Fibroblast of skin of right biceps (primary cell): ENCODE measurements at regions not wholly inside any gene's neighbourhood (a gene's known extent, or its start where the extent isn't known, plus 50 kb on each side); places are given as distances from the start of the nearest gene placed in this dataset.
A peak's percentile ranks its signal among the peaks of the same experiment; 100 is the strongest.

ENCODE experiments used
- DNase-seq: peaks from one replicate; pipeline ENCODE4 v3.0.0-alpha.2; 2013

DNA sequence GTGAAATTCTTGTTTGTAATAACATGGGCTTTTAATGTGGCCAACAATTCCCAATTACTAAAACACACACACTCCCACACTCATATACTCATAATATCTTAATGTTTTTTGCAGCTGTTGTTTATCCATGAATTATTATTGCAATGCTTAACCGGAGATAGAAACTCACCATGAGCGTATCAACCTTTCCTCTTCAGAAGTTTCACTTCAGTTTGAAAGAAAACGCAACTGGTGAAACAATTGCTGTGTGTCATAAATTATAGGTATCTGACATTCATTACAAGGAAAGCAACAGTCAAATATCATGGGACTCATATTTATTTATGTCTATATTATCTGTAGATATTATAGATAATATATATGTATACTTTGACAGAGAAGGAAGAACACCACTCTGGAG lies 104.1 kb downstream of the HDGFL1 start:
- DNase-seq = no peak

- no peak for DNase-seq
These were observed 111.6 kb downstream of the HDGFL1 start for GRCh38 chr6:22680950-22681349.

GRCh38 chr6:22681761-22682160 lies 112.4 kb downstream of the HDGFL1 start:
- DNase-seq = no peak

GRCh38 chr6:22682979-22683378 lies 113.6 kb downstream of the HDGFL1 start:
- DNase-seq = no peak

GRCh38 chr6:22690446-22690845 lies 121.1 kb downstream of the HDGFL1 start:
- DNase-seq = no peak

DNA sequence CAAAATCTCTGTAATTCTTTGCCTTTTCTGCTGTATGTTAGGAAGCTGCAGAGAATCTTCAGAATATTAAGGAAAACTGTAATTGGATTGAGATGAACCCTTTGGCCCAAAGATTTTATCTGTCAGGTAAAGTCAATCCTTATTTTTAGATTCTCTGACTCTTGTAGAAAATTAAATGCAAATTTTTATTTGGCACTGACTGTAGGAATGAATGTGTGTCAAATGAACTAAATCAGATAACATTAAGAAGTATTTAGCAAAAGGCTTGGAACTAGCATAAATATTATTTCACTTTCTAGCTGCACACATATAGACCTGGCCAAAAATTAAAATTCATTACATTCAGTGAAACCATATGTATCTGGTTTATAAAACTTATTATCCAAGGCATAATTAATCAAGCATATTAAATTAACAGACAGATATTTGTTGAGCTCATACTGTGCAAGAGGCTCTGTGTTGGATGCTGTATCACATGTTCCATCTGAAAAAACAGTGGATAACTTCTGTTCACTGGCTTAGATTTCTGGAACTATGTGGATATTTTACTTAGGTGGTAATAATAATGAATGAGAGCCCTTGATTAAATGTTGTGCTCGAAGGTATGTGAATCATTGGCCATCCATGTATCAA lies 124.8 kb downstream of the HDGFL1 start:
- no peak for DNase-seq

GRCh38 chr6:22696481-22696880 lies 127.1 kb downstream of the HDGFL1 start:
- DNase-seq = no peak

DNA sequence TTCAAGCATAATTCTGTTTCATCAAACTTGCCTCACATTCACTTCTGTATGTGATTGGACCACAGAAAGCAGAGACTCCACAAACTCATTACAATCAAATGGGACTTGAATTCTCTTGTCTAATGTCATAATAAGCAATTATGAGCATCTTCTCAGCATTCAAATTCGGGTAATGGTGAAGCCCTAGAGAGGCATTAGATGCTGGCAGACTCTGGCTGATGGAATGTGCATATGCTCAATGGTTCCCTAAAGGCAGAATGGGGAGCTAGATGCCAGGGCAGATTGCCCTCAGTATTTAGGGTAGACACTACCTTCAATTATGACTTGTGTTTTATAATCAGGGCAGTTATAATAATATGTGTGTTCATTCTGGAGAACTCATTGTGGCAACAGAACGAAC lies 127.9 kb downstream of the HDGFL1 start:
- DNase-seq = no peak

- no peak for DNase-seq
These were observed 129.8 kb downstream of the HDGFL1 start for GRCh38 chr6:22699151-22699550.

DNA sequence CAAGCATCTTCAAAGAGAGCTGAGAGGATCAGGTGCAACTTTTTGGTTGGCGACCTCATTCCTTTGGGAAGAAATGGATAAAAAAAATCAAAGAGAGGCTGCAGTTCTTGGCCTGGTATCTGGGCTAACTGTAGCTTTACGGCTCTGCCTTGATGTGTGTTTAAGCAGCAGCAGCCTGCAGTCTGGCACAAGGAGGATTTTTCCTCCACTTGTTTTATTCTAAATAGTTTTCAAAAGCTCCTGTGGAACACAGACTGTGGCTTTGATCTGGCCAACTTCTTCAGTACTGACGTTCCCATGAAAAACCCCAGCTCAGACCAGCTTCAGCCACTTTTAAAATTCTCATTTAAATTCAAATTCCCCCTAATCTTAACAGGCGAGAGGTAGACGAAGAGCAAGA lies 137.3 kb downstream of the HDGFL1 start:
- no peak for DNase-seq

GRCh38 chr6:22708469-22708868 lies 139.1 kb downstream of the HDGFL1 start:
- DNase-seq = no peak

- no peak for DNase-seq
These were observed 140.4 kb downstream of the HDGFL1 start for GRCh38 chr6:22709803-22710202.

GRCh38 chr6:22716721-22717120 lies 147.4 kb downstream of the HDGFL1 start:
- no peak for DNase-seq

DNA sequence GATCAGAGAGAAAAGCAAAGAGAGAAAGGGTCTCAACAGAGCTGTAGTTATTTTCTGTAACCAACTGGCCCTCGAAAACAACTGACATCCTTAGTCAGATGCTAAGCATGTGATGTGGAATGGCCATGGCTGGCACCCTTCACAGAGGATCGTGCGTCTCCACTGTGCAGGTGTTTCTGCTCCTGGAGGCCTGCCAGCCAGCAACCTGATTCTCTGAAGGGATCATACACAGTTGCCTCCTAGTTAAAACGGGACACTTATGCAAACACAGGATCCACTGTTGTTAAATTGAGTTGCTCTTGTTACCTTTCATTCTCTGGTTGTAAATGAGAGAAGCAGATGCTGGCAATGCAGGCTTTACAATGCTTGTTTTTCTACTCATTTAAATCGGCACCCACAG lies 148.5 kb downstream of the HDGFL1 start:
- DNase-seq = no peak

DNA sequence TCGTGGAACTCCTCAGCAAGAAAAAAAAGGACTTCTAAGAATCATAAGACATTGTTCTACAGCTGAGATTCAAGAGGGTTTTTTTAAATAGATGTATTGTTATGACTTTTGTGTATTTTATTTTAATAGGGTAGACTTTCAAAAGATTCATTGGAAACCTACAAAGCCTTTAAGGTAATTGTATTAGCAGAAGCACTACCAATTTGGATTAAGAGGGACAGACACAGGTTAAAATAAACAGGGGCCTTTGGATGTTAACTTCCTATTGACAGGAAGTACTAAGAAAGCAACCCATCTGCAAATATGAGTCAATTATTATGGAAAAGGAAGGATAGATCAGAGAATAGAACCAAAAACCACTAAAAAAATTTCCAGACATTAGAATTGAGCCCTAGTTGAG lies 153.5 kb downstream of the HDGFL1 start:
- DNase-seq = no peak

- no peak for DNase-seq
These were observed 157.6 kb downstream of the HDGFL1 start for GRCh38 chr6:22726966-22727365.

- no peak for DNase-seq
These were observed 158.3 kb downstream of the HDGFL1 start for GRCh38 chr6:22727710-22728109.

DNA sequence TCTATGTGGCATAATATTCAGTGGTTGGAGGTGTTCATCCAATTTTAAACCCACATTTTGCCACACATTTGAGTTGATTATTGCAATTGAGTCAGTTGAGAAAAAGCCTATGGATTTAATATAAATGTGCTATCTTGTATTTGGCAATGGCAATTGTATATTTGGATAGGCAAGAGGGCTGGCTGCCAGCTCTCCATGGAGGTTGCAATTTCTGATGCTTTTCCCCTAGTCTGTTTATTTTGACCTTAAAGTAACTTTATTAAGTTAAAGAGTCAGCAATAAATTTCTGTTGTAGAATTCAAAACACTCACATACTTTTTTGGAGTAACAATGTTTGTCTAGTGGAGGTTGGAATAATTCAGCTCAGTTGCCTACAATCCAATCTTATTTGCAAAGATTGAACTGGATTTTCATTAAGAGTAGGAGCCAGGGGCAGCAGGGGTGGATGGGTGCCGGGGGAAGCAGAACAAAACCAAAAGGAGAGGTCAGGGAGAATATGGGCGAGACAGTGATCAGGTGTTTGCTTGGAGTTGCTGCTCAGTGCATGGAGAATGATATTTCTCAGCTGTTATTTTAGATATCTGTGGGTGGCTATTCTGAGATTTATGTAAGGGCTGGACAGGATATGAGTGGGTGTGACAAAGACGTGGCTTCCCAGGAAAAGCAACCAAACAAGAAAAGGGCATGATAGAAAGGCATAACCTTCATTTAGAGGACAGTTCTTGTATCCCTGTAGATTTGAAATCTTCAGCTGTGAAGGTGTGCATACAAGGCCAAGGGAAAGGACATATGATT lies 163.0 kb downstream of the HDGFL1 start:
- no peak for DNase-seq

DNA sequence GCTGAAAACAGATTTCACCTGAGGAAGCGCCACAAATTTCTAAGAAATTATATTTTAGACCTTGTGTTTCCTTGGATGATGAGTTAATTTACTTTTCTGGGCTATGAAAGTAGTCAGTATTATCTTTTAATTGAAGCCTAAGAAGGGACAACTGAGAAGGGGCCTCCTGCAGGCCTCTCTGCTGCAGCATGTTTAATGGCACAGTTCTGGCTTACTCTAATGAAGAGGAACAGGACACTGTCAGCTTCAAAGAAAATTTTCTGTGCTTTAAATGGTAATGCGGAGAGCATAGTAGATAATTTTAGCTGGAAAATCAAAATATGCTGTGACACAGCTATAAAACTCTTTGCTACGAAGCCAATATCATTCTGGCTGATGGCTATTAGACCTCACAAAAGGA lies 167.4 kb downstream of the HDGFL1 start:
- DNase-seq = no peak

DNA sequence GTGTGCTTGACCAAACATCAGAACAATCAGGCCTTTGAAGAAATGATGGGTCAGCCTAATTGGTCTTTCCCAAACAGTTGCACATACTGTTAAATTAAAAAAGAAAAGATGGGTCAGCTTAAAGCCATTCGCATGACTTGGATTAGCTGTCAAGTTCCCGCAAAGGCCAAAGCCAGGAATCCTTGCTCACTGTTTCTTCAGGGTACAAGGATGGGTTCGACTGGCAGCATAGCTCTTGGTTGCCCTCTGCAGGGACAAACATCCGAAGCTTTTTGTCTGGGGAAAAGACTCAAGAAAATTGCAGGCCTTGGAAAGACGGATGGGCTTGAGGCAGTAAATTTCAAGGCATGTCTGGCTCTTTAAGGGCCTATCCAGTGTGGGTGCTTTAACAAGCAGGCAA lies 168.0 kb downstream of the HDGFL1 start:
- DNase-seq = peak; percentile 62

DNA sequence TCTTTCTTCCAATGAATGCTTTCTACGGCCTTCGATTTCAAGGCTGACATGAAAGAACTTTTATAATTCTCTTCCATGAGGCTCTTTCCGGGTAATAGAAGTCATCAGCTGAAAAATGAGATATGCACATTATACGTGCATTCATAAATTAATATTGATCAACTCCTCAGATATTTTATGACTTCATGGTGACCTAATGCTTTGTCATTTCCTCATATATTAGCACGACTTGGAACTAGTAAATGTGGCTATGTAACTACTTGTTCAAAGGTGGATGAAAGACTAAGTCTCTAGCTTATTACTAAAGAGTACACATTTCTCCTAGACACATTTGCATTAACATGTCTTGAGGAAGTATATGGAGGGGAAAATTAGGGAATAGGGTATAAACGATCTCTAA lies 168.8 kb downstream of the HDGFL1 start:
- DNase-seq = no peak

DNA sequence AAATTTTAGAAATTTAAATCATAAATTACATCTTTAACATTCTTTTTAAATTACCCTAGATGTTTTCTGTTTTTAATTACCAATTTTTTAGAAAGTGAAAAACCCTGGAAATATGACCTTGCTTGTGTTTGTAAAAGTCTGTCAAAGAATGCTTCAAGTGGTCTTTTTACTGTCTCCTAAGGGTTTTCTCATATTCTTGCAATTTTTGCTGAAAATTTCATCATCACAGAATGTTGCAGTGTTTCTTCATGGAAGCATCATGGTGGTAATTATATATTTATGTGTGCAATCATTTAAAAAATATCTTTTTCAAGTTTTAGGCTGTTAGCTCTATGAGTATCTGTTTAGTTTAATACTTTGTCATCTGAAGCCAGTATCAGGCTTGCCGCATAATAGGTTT lies 178.2 kb downstream of the HDGFL1 start:
- peak; percentile 35 for DNase-seq

DNA sequence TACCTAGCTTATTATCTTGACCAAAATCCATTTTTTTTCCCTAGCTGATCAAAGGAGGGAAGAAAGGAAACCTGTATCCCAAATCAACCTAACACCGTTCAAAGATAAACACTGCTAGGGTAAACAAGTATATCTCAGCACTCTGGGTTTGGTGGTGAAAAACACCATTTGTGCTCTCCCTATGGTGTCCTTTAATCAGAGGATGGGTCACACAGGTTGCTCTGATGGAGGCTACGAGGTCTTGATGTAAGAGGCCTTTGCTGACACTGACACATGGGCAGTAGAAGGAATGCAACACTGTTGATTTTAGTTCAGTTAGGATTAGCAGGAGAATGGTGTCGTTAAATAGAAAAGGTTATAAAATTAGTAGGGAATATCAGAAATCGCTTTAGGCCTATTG lies 179.3 kb downstream of the HDGFL1 start:
- DNase-seq = no peak

DNA sequence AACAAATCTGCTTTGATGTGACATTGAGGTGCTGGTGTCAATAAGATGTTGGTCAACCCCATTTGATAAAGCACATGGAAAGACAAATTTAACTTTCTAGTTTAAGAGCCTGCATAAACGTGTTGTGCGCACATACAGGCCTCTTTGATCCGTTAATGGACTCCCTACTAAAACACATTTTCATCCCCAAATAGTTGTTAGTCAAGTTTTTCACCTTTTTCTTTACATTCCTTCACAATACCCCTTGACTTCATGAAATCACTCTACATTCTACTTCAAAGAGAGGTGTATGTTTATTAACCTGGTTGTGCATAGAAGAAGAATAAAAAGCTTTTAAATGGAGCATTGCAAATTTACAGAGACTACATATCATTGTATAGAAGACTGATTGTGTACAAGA lies 180.3 kb downstream of the HDGFL1 start:
- no peak for DNase-seq

DNA sequence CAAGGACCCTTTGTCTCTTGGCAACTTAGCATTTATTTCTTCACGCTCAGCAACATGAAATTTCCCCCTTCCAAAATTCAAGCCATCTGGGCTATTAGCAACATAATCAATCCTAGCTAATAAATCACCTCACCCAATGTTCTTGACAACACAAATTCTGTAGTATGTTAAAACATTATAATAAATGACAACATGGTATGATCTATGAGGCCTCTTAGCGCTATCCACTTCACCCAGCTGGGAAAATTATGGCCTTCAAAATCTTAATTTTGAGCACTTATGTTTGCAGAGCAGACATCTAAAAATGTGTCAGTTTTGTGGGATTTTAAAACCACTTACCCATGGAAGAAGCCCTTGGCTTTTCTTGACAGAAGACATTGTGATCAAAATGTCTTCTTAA lies 181.9 kb downstream of the HDGFL1 start:
- DNase-seq = no peak
